Stomach (tissue), 8 donors: ENCODE measurements at regions not wholly inside any gene's neighbourhood (a gene's known extent, or its start where the extent isn't known, plus 50 kb on each side); places are given as distances from the start of the nearest gene placed in this dataset.
"Not testable (repeated sequence)": the region's sequence is repeated elsewhere in the genome, so short reads cannot be mapped to it uniquely, and the experiment has no call there.

ENCODE experiments used
- DNase-seq, 2 donors: peaks; one replicate each; pipeline versions ENCODE4 v3.0.0 to v3.0.0-alpha.2; 2013 to 2019
- H3K27ac ChIP-seq, 5 donors: fragments of 200-600 bp in 4 of 5; sonication (generic) in 4 of 5; one replicate each; pipeline ENCODE4 v1.5.1; 2013 to 2019; ENCODE audit warnings: mild to moderate bottlenecking in 1 of 5, moderate library complexity in 1 of 5
- H3K27me3 ChIP-seq, 3 donors: fragments of 200-600 bp; sonication (generic); one replicate each; pipeline ENCODE4 v1.5.1; 2017 to 2019; ENCODE audit warnings: mixed run types in 1 of 3
- H3K36me3 ChIP-seq, 4 donors: fragments of 200-600 bp; sonication (generic); 1 replicate in 3 of 4; 2 replicates in 1 of 4; pipeline ENCODE4 v1.5.1; 2016 to 2019
- H3K4me1 ChIP-seq, 4 donors: fragments of 200-600 bp; sonication (generic); one replicate each; pipeline ENCODE4 v1.5.1; 2016 to 2019
- H3K4me3 ChIP-seq, 4 donors: fragments of 200-600 bp; sonication (generic) in 3 of 4; one replicate each; pipeline ENCODE4 v1.5.1; 2016 to 2019; ENCODE audit warnings: mild to moderate bottlenecking in 1 of 4
- H3K9me3 ChIP-seq, 4 donors: fragments of 200-600 bp; sonication (generic); one replicate each; pipeline ENCODE4 v1.5.1; 2016 to 2019
- EP300 ChIP-seq: sonication (generic); formaldehyde crosslinking; IDR thresholded peaks from one replicate; pipeline ENCODE4 v1.6.1; 2017; ENCODE audit warnings: antibody characterized with exemption
- POLR2A ChIP-seq, 4 donors: fragments of 450-650 bp; IDR thresholded peaks; one replicate each; pipeline ENCODE4 v1.6.1; 2016; ENCODE audit warnings: antibody characterized with exemption in 4 of 4, control low read depth in 2 of 4, mild to moderate bottlenecking in 1 of 4, moderate library complexity in 1 of 4
- POLR2AphosphoS5 ChIP-seq, 3 donors: sonication (generic); formaldehyde crosslinking; IDR thresholded peaks; one replicate each; pipeline ENCODE4 v1.6.1; 2016; ENCODE audit warnings: antibody characterized with exemption in 3 of 3
- WGBS, 5 donors: extraction: QIAGEN DNeasy Blood & Tissue Kit in 3 of 5; methylation state at CpG; one replicate each; pipeline versions ENCODE4 v1.1.5 to v1.1.7; 2013 to 2018; 5-methylcytosine and 5-hydroxymethylcytosine counted together
- intact Hi-C: fragments of 100-400 bp; cut with DNase I; formaldehyde crosslinking; loops from one replicate; pipeline ENCODE4 v1.15.1; 2023; ENCODE audit warnings: low total_unique reads
- TF ChIP-seq, protein P1 (sequence below), 7 experiments: fragments of 450-650 bp in 4 of 7; fragments of 200-600 bp in 3 of 7; sonication (generic) in 3 of 7; IDR thresholded peaks; one replicate each; pipeline ENCODE4 v1.5.1; 2016 to 2019; ENCODE audit warnings: antibody characterized with exemption in 7 of 7, control low read depth in 2 of 7, mild to moderate bottlenecking in 1 of 7
- donor health status: healthy with polysubstance abuse.
- donor health status: Bipolar disorder and iron deficiency.
- donor health status: healthy.

DNA sequence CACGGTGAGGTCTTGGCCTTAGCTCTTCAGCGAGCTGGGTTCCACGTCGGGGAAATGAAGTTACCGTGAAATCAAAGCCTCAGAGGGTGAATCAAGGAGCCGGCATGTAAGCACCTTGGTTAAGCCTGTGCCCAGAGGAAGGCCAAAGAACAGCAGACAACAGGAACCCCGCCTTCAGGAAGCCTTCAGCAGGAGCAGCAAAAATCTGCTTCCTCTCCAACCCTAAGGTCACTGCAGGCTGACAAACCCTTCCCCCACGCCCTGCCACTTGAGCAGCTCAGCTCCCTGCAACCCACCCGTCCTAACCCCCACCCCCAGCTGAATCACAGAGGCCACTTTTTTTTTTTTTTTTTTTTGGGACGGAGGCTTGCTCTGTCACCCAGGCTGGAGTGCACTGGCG is 72.9 kb upstream of the LTA4H start:
- 41 to 56% (median 53%) methylated on average over 10 to 11 of the region's 11 CpGs for WGBS, 5 donors
- H3K4me3 ChIP-seq: no peak overlapping the region
- no peaks in the 10 kb centered on the region for H3K9me3 ChIP-seq
- peak in 1 of 2 donors; percentile 67 for DNase-seq
- H3K36me3 ChIP-seq: no peaks in the 10 kb centered on the region
- H3K27me3 ChIP-seq: no peaks in the 10 kb centered on the region
- intact Hi-C loops: no loop called here
- H3K27ac ChIP-seq: peak overlapping the region in 4 of 5 donors; percentile 33 to 66 (median 44)
- TF ChIP-seq POLR2A (IDR thresholded peaks at IDR 0.05) (no peak), POLR2AphosphoS5 (IDR thresholded peaks at IDR 0.05) (no peak), EP300 (no peak)
- TF ChIP-seq, protein P1, sequence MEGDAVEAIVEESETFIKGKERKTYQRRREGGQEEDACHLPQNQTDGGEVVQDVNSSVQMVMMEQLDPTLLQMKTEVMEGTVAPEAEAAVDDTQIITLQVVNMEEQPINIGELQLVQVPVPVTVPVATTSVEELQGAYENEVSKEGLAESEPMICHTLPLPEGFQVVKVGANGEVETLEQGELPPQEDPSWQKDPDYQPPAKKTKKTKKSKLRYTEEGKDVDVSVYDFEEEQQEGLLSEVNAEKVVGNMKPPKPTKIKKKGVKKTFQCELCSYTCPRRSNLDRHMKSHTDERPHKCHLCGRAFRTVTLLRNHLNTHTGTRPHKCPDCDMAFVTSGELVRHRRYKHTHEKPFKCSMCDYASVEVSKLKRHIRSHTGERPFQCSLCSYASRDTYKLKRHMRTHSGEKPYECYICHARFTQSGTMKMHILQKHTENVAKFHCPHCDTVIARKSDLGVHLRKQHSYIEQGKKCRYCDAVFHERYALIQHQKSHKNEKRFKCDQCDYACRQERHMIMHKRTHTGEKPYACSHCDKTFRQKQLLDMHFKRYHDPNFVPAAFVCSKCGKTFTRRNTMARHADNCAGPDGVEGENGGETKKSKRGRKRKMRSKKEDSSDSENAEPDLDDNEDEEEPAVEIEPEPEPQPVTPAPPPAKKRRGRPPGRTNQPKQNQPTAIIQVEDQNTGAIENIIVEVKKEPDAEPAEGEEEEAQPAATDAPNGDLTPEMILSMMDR (IDR thresholded peaks at IDR 0.05): no peak
- H3K4me1 ChIP-seq: peaks cover 0 to 20% (median 12%) of the 10 kb centered on the region in 4 donors

DNA sequence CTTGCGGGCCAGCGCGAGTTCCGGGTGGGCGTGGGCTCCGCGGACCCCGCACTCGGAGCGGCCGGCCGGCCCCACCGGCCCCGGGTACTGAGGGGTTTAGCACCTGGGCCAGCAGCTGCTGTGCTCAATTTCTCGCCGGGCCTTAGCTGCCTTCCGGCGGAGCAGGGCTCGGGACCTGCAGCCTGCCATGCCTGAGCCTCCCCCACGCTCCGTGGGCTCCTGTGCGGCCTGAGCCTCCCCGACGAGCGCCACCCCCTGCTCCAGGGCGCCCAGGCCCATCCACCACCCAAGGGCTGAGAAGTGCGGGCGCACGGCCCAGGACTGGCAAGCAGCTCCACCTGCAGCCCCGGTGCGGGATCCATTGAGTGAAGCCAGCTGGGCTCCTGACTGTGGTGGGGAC is 73.6 kb upstream of the LTA4H start:
- peak overlapping the region in 1 of 5 donors; percentile 14 for H3K27ac ChIP-seq
- H3K27me3 ChIP-seq, H3K36me3 ChIP-seq, DNase-seq, H3K9me3 ChIP-seq, H3K4me3 ChIP-seq, intact Hi-C loops: not testable (repeated sequence)
- H3K4me1 ChIP-seq: peaks cover 0 to 24% (median 13%) of the 10 kb centered on the region in 4 donors
- 92 to 98% (median 96%) methylated on average over 19 to 31 of the region's 31 CpGs for WGBS, 5 donors

DNA sequence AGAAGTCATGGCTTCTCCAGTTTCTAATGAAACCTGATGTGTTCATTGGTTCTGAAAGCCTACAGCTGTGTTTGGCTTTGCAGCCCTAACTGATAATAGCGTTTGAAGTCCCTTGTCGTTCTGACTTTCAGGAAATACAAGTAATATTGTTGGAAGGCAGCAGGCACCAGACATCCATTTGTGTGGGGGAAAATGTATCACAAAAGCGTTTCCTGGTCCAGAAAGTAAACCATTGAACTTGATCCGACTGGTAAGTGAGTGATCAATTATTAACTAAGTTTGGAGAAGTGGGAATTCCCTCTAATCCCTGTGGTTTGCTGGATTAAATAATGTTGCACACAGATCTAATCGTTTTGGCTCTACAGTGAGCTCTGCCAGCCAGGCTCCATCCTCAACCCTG is 77.3 kb upstream of the LTA4H start:
- Histone ChIP-seq H3K36me3 (no peaks in the 10 kb centered on the region), H3K27me3 (no peaks in the 10 kb centered on the region), H3K9me3 (no peaks in the 10 kb centered on the region), H3K4me1 (peaks cover 0 to 24% (median 13%) of the 10 kb centered on the region in 4 donors), H3K4me3 (no peak overlapping the region), H3K27ac (peak overlapping the region in 3 of 5 donors; percentile 28 to 56 (median 30))
- 13 to 30% (median 15%) methylated on average over 5 of the region's 5 CpGs for WGBS, 5 donors
- intact Hi-C loops: no loop called here
- DNase-seq: peak; percentile 47 to 72
- TF ChIP-seq POLR2AphosphoS5 (IDR thresholded peaks at IDR 0.05): peak in 2 of 3 donors; percentile 54 to 76
- TF ChIP-seq, protein P1 (IDR thresholded peaks at IDR 0.05): no peak
- no peak for TF ChIP-seq POLR2A (IDR thresholded peaks at IDR 0.05)
- no peak for TF ChIP-seq EP300

DNA sequence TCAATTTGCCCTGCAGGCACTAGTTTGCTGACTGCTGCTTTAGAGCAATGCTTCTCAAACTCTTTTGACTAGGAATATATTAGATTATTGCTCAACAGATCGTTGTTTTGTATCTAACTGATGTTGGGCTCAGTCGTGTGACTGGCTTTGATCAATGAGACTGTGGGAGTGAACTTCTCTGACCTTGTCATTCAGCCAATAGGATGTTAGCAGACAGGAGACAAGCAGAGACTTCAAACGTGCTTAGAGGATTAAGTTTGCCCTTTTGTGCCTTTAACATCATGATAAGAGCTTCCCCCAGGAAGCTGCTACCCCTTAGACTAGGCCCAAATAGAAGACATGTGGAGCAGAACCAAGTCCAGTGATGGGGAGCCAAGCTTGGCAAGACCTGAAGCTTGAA is 76.7 kb upstream of the ELK3 start:
- H3K4me3 ChIP-seq: no peak overlapping the region
- H3K36me3 ChIP-seq: no peaks in the 10 kb centered on the region
- 13 to 26% (median 24%) methylated on average over 3 of the region's 3 CpGs for WGBS, 5 donors
- H3K27ac ChIP-seq: no peak overlapping the region
- no peaks in the 10 kb centered on the region for H3K9me3 ChIP-seq
- H3K4me1 ChIP-seq: peaks cover 0 to 11% (median 4%) of the 10 kb centered on the region in 4 donors
- no peaks in the 10 kb centered on the region for H3K27me3 ChIP-seq
- no peak for DNase-seq
- intact Hi-C loops: no loop called here
- no peak for TF ChIP-seq EP300
- no peak for TF ChIP-seq POLR2A (IDR thresholded peaks at IDR 0.05)
- TF ChIP-seq, protein P1 (IDR thresholded peaks at IDR 0.05): no peak
- TF ChIP-seq POLR2AphosphoS5 (IDR thresholded peaks at IDR 0.05): no peak

DNA sequence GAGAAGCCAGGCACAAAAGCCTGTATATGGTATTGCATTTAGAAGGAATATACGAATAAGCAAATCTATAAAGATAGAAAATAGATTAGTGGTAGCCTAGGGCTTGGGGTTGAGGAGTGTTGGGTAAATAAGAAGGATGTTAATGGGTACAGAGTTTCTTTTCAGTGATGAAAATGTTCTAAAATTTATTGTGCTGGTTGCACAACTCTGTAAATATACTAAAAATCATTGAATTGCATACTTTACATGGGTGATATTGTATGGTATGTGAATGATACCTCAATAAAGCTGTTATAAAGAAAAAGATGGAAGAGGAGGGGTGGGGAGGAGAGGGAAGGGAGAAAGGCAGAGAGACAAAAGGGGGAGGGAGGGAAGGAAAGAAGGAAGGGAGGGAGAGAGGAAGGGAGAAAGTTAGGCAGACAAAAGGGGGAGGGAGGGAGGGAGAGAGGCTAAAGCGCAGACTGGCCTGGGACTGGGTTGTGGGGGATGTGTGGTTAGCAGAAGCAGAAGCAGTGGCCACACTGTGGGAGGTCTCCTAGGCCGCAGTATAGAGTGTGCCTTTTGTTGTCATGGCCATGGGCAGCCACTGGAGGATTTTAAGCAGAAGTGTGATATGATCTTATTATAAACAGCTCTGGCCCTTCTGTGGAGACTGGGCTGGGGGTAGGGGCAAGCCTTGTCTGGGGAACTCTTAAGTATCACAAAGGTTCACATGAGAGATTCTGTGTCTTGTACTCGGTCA is 73.6 kb upstream of the ELK3 start:
- TF ChIP-seq POLR2AphosphoS5 (IDR thresholded peaks at IDR 0.05): no peak
- TF ChIP-seq, protein P1 (IDR thresholded peaks at IDR 0.05): no peak
- no peak for TF ChIP-seq POLR2A (IDR thresholded peaks at IDR 0.05)
- no peak for TF ChIP-seq EP300
- 64 to 83% (median 77%) methylated on average over 4 of the region's 4 CpGs for WGBS, 5 donors
- Histone ChIP-seq H3K4me3 (no peak overlapping the region), H3K27me3 (no peaks in the 10 kb centered on the region), H3K9me3 (no peaks in the 10 kb centered on the region), H3K4me1 (no peaks in the 10 kb centered on the region), H3K27ac (no peak overlapping the region), H3K36me3 (no peaks in the 10 kb centered on the region)
- intact Hi-C loops: no loop called here
- peak in 1 of 2 donors; percentile 33 for DNase-seq
